ENCODE measurements at regions not wholly inside any gene's neighbourhood (a gene's known extent, or its start where the extent isn't known, plus 50 kb on each side); places are given as distances from the start of the nearest gene placed in this dataset.
"Not testable (repeated sequence)": the region's sequence is repeated elsewhere in the genome, so short reads cannot be mapped to it uniquely, and the experiment has no call there.

DNA sequence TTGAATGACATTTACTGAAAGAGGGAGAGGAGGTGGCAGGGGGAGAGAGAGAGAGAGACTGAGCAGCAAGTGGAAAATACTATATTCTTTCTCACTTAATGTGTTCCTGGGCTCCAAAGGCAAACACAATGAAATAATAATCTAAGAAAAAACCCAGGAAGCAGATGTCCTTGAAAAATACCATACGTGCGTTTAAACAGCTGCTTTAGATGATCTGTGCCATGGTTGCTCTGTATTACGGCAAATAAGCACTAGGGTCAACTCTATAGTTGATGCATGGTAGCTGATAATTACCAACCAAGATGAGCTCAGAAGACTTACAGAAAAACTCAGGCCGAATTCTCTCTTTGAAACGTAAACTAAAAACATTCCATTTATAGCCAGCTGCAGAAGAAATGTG lies 410.3 kb upstream of the TBL1XR1 start:
- no peak for DNase-seq

DNA sequence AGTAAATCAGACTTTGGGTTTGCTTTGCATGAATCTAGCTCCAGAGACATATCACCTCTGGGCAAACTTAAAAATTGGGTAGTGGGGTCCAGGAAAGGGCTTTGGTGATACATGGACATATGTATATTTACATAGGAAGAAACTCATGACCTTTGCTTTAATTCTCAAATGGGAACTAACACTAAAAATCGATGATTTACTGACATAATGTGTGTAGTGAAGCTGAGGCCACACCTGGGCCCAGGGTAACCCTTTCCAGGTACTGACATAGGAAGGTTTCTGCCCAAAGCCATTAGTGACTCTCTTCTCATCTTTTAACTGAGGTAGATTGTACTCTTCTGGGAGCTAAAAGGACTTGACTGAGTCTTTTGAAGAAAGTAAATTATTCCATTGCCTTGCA lies 411.2 kb upstream of the TBL1XR1 start:
- no peak for DNase-seq

DNA sequence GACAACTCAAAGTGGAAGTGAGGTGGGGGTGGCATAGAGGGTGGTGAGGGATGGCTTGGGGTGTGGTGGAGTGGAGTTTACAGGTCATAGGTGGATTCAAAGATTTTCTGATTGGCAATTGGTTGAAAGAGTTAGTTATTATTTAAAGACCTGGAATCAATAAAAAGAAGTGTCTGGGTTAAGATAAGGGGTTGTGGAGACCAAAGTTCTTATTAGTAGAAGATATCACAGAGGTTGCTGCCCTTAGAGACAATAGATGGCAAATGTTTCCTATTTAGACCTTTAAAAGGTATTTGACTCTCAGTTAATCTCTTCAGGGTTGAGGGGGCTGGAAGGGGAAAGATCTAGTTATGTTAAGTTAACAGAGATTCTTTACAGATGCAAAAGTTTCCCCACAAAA lies 412.3 kb upstream of the TBL1XR1 start:
- no peak for DNase-seq

DNA sequence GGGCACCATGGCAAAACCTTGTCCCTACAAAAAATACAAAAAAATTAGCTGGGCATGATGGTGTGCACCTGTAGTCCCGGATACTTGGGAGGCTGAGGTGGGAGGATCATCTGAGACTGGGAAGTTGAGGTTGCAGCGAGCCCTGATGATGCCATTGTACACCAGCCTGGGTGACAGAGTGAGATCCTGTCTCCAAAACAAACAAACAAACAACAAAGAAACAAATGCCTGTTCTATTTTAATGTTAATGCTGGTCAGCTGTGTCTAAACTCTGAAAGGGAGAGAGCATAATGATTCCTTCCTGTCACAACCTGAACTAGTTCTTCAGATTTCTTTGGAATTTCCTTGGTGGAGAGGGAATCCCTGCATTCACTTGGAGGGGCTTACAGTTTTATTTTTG lies 413.0 kb upstream of the TBL1XR1 start:
- DNase-seq, result no peak

DNA sequence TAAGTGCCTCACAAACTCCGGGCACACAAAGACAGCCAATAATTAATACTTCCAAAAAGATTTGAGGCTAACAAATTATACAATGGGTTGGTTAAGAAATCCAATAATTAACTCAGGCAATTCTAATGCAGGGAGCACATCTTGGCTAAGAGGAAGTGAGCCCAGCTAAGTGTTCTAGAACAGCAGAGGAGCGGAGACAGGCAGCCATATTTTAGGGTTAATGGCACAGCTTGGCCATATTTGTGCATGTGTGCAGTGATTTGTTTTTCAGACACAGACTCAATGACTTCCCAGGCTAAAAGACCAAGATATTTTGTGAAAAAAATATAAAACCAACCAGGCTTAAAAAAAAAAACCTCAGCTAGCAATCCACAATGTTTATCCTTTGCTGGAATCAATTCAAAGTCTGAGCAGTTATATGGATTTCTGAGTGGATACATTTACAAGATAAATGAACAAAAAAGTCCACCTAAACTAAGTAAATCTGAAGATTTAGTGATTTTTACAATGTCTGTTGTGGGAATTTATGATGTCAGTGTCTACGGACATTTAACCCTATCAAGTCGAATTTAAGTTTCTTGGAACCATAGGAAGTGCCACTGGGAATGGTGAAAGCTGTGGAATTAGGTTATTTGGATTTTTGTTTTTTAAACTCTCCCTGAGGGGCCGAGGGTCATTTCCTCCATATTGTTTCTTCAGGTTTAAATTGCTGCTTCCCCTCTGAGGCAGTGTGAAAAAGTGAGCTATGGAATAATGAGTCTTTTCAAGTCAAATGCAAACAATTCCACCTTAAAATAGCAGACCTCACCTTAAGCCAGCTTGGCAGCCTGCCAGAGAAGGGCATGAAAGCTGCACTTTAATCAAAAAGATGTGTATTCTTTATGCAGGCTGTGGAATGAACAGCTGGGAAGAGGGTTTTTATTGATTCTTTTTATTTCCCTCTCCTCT lies 413.7 kb upstream of the TBL1XR1 start:
- no peak for DNase-seq

DNA sequence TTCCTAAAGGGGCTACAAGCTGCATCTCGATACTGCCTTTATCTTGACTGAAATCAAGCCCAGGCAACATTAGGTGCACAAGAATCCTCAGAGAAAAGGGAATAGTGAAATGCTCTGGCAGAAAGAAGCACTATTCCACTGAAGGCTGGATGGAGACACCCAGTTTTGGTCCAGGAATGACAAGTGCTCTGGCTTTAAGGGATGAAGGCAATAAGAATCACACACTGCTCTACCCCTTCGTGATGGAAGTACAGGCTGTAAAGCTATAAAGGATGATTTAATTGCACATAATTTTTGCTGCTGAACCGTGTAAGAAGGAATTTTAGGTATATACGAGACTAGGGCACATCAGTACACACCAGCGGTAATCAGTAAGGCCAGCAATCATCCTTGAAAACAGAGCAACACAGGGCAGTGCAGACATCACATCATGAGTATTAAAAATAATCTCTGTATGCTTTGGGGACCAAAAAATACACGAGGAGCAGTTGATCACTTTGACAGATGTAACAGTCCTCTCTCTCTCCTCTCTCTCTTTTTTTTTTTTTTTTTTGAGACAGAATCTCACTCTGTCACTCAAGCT lies 414.6 kb upstream of the TBL1XR1 start:
- DNase-seq, result no peak

DNA sequence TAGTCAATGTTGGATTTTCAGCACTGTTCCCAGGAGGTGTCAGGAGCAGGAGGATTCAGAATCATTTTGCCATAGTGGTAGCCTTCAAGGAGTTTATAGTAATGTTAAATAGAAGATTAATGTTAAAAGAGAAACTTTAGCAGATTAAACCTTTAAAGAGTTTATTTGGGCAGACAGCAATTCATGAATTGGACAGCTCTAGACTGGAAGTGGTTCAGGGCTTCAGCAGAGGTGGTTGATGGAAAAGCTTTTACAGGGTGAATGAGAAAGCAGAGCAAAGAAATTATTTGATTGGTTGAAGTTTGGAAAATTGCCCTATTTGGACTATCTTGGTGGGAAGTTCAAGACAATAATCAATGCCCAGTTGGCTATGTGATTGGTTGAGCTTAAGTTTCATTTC lies 416.6 kb upstream of the TBL1XR1 start:
- DNase-seq, result no peak

DNA sequence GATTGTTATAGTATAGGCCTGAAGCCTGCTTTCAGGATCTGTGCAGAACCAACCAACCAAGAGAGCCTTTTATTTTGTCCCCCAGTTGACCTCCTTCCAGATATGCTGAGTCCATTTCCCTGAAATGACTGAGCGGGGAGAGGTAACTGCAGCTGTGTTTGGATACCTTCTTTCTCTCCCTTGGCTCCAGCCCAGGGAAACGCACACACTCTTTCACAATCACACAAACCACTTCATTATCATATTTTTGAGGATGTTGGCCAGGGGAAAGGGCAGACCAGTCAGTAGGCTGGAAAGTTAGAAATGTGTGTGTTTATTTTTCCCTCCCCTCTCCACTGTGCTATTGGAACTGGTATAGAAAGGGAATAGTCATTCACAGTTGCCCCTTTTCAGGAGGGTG lies 417.7 kb upstream of the TBL1XR1 start:
- no peak for DNase-seq

DNA sequence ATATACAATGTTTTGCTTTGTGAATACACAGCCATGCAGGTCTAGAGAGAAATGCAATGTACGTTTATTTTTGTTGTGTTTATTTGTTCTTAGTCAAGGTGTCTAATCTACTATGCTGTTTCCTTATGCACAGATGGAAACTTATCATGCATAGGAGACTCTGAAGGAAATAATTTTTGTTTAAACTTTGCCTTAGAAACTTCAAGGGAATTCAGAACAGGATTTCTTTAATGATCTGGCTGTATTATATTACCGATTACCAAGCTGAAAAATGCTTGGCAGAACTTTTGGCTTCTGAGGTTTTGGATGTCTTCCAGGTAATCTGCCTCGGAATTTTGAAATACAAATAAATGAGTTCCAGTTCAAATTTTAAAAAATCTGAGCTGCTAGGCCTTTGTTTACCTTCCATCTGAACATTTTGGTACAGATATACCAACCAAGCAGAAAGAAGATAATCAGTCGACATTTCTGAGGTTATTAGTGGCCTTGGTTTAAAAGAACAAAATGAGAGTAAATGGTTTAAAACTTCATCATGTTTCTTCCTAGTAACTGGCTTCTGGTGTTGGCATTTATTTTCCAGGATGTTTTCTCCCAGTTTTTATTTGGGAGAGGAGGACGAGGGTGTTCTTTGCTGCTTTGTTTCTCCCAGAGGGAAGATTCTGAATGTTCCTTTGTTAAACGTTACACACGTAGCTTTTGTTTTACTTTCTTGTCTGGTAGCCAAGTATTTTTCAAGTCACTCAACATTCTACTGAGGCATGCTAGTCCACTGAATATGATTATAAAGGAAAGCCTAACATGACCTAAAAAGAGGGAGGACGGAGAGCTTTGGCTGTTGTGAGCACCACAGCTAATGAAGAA lies 421.8 kb upstream of the TBL1XR1 start:
- no peak for DNase-seq

DNA sequence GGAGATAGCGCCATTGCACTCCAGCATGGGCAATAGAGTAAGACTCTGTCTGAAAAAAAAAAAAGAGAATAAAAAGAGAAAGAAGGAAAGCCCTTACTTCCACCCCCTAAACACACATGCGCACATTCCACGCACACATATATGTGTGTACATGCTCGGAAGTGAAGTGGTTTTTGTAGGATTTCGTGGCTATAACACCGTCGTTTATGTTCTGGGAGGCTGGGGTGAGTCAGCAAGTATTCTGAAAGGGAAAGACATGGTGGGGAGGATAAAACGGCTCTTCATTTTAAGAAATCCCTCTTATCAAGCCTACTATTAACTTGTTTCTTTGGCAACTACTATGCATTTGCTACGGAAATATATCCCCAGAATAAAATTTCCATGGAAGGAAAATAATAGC lies 422.8 kb upstream of the TBL1XR1 start:
- DNase-seq, result no peak

DNA sequence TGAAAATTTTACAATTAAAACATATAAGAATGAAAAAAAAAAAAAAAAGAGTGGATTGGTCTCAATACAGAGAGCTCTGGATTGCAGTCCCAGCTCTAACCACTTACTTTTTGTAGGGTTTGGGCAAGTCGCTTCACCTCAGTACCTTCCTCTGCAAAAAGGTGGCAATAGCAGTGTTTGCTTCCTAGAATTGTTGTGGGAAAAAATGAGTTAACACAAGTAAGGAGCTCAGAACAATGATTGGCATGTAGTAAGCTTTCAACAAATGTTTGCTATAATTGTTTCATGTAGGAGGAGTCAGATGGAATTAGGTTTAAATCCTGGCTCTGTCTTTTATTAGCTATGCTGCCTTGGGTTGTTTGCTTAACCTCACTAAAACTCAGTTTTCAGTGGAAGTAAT lies 425.2 kb upstream of the TBL1XR1 start:
- no peak for DNase-seq

DNA sequence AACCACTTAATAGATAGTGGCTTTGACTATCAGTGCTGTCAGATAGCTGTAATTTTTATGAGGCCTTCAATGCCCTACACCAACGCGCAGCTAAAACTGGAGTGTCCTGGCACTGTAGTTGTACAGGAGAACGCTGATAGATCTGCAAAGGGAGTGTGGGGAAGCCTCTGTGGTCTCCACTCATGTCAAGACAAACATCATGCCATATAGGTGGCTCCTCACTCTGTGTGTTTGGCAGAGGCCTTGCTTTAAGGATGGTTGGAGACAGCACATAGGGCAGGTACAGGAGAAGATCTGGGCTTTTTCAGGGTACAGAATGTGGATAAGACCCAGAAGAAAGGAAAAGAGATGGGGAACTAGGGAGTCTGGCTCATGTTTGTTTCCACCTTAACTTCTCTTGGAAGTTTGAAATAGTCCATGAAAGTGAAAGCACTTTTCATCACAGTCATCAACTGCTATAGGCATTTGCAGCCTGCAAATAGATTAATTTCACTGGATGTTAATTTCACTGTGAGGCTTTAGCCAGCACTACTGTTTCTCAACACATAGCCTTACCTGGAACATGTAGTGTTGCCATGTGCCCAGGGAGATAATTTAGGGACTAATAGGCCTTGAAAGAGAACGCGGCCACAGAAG lies 425.8 kb upstream of the TBL1XR1 start:
- no peak for DNase-seq

DNA sequence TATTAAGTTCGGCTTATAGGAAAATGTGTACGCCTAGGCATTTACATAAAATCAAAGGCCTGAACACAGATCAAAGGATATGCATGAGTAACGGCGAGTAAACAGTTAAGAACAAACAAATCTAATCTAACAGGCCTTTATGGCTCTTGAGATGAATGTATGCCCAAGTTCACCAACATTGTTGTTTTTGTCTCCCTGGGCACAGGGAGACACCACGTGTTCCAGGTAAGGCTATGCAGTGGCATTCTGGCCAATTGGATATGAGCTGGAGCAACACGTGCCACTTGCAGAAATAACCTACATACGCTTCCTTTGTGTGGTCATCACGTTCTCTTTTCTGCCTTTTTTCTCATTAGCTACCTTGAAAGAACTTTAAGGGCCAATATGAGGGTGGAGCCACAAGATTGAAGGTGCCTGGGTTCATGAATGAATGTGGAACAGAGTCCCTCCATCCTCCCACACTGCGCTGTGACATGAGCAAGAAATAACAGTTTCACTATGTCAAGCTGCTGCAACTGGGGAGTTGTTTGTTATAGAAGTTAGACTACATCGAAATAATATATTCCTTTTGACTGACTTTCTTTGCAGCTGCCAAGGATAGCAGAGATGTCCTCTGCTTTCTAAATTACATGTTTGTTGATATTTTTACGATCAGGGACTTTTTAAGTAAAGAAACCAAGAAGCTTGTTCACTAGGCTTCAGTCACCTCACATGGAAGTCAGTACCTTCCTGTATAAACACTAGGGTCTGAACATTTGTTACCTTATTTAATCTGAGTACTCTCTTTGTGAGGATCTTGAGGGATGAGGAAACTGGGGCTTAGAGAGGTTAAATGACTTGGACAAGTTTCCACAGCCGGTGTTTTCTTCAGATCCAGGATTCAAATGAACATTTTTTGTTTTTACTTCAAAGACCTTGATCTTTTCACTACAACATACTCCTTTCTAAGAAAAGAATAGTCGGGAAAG lies 427.5 kb upstream of the TBL1XR1 start:
- DNase-seq, result no peak

DNA sequence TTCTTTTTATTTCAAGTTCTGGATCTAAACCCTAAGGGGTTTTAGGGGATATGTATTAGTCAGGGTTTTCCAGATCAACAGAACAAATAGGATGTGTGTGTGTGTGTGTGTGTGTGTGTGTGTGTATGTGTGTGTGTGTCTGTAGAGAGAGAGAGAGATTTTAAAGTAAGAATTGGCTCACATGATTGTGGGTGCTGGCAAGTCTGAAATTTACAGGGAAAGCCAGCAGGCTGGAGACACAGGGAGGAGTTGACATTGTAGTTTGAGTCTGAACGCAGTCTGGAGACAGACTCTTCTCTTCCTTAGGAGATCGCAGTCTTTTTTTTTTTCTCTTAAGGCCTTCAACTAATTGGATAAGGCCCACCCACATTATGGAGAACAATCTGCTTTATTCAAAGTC lies 428.8 kb upstream of the TBL1XR1 start:
- DNase-seq, result no peak

DNA sequence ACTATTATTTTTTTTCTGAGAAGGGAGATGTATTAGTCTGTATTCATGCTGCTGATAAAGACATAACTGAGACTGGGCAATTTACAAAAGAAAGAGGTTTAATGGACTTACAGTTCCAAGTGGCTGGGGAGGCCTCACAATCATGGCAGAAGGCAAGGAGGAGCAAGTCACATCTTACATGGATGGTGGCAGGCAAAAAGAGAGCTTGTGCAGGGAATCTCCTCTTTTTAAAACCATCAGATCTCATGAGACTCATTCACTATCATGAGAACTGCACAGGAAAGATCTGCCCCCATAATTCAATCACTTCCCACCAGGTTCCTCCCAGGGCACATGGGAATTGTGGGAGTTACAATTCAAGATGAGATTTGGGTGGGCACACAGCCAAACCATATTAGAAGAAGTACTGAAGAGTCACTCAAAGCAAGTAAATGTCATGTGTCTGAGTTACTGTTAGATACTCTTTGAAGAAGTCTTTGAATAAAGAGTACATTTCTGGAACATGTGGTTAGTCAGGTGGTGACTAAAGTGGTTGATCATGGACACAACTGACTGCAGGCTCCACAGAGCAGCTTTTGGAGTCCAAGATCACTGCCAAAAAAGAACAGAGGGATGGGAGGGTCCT lies 430.9 kb upstream of the TBL1XR1 start:
- not testable (repeated sequence) for DNase-seq

DNA sequence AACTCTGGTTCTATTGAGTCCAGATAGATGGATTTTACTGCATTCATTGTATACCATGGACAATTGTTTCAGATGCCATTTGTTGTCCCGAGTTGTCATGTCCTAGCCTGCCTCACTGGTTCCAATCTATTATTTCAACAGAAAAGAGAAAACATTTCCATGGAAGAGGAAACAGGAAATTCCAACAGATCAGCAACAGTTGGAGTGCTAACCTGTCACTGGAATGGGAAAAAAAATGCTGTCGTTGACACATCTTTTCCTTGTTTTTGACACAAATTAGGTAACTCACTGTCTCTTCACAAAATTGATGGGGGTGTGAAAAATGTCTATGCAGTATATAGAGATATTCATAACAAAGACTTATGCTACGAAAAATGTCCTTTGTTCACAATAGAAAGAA lies 432.0 kb upstream of the TBL1XR1 start:
- no peak for DNase-seq

DNA sequence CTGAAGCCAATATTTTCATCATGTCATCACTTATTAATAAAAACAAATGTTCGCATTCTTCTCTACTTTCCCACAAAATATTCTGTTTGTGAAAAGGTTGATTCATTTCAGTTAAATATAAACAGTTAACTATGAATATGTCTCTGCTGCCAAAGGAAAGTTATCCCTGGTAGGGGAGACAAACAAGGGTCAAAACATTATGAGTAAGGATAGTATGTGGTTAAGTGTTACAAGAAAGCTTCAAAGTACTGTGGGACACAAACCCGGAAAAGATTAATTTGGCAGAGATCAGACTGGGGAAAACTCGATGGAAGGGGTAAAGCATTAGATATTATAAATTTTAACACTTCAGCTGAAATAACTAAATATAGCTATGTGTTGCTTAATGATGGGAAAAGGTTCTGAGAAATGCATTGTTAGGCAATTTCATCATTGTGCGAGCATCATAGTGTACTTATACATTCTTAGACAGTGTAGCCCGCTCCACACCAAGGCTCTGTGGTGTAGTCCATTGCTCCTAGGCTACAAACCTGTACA lies 436.5 kb upstream of the TBL1XR1 start:
- DNase-seq, result no peak

DNA sequence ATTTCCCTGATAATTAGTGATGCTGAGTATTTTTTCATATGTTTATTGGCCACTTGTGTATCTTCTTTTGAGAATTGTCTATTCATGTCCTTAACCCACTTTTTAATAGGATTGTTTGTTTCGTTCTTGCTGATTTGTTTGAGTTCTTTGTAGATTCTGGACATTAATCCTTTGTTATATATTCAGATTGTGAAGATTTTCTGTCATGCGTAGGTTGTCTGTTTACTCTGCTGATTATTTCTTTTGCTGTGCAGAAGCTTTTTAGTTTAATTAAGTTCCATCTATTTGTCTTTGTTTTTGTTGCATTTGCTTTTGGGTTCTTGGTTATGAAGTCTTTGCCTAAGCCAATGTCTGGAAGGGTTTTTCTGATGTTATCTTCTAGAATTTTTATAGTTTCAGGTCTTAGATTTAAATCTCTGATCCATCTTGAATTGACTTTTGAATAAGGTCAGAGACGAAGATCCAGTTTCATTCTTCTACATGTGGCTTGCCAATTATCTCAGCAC lies 438.4 kb upstream of the TBL1XR1 start:
- not testable (repeated sequence) for DNase-seq

DNA sequence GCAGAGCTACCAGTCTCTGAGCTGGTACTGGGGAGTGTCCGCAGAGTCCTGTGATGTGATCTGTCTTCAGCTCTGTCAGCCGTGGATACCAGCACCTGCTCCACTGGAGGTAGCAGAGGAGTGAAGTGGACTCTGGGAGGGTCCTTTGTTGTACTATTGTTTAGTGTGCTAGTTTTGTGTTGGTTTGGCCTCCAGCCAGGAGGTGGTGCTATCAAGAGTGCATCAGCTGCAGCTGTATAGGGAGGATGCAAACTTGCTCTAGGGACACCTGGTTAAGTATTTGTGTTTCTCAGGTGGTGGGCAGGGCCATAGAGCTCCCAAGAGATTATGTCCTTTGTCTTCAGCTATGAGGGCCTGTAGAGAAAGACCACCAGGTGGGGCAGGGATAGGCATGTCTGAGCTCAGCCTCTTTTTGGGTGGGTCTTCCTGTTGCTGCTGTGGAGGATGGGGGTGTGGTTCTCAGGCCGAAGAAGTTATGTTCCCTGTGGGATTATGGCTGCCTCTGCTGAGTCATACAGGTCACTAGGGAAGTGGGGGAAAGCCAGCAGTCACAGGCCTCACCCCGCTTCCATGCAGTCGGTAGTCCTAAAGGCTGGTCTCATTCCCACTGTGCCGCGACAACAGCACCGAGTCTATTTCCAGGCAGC lies 443.2 kb upstream of the TBL1XR1 start:
- no peak for DNase-seq

DNA sequence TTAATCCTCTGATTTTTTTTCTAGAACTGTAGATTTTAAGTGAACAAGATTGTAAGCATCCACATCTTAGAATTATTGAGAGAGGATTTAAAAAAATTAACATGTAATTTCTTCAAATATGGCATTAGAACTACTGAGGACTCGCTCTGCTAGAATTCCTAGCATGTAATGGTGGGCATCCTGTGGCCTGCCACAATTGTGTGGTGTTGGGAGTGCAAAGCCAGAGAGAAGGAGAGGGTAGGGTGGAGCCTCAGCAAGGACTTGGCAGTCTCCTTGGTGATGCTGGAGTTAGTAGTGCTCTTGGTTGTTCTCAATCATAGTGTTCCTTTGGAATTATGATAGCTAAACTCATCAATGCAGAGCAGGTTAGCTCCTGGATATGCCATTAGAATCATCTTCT lies 443.9 kb upstream of the TBL1XR1 start:
- DNase-seq, result no peak
